H9 (cell line): ENCODE measurements at regions not wholly inside any gene's neighbourhood (a gene's known extent, or its start where the extent isn't known, plus 50 kb on each side); places are given as distances from the start of the nearest gene placed in this dataset.

ENCODE experiments used
- DNase-seq: peaks from one replicate; pipeline ENCODE4 v3.0.0-alpha.2; 2017
- H2AFZ ChIP-seq: one replicate; pipeline ENCODE4 v1.6.1; 2013; ENCODE audit warnings: mild to moderate bottlenecking, low read length, control low read depth, moderate library complexity
- H2AK5ac ChIP-seq: 2 replicates; pipeline ENCODE4 v1.6.1; 2013; ENCODE audit warnings: low read length, control low read depth, mixed read lengths; ENCODE audit not compliant: insufficient read length
- H2BK120ac ChIP-seq: one replicate; pipeline ENCODE4 v1.6.1; 2013; ENCODE audit warnings: low read depth, mild to moderate bottlenecking, low read length, control low read depth, inconsistent platforms; ENCODE audit not compliant: poor library complexity, severe bottlenecking
- H2BK12ac ChIP-seq: 2 replicates; pipeline ENCODE4 v1.6.1; 2013; ENCODE audit warnings: low read length, control low read depth, mixed read lengths, low read depth; ENCODE audit not compliant: insufficient read length
- H2BK15ac ChIP-seq: 2 replicates; pipeline ENCODE4 v1.6.1; 2013; ENCODE audit warnings: low read depth, low read length, control low read depth
- H2BK20ac ChIP-seq: one replicate; pipeline ENCODE4 v1.6.1; 2013; ENCODE audit warnings: low read depth, mild to moderate bottlenecking, low read length, control low read depth, inconsistent platforms; ENCODE audit not compliant: poor library complexity, severe bottlenecking
- H2BK5ac ChIP-seq: 2 replicates; pipeline ENCODE4 v1.6.1; 2013; ENCODE audit warnings: low read length, control low read depth, mixed read lengths; ENCODE audit not compliant: insufficient read length
- H3K14ac ChIP-seq: 2 replicates; pipeline ENCODE4 v1.6.1; 2013; ENCODE audit warnings: low read length, control low read depth; ENCODE audit not compliant: insufficient read depth
- H3K18ac ChIP-seq: 2 replicates; pipeline ENCODE4 v1.6.1; 2013; ENCODE audit warnings: low read depth, mild to moderate bottlenecking, mixed read lengths, low read length, control low read depth; ENCODE audit not compliant: insufficient read length
- H3K23ac ChIP-seq: 2 replicates; pipeline ENCODE4 v1.6.1; 2013; ENCODE audit warnings: low read length, control low read depth, mixed read lengths, low read depth; ENCODE audit not compliant: insufficient read length
- H3K23me2 ChIP-seq: 2 replicates; pipeline ENCODE4 v1.6.1; 2013; ENCODE audit warnings: low read depth, mild to moderate bottlenecking, mixed read lengths, low read length, control low read depth; ENCODE audit not compliant: insufficient read length, poor library complexity, severe bottlenecking
- H3K27ac ChIP-seq: 2 replicates; pipeline ENCODE4 v1.5.1; 2013; ENCODE audit warnings: low read length, control low read depth, mixed read lengths, low read depth; ENCODE audit not compliant: insufficient read length
- H3K27me3 ChIP-seq: 2 replicates; pipeline ENCODE4 v1.6.1; 2013; ENCODE audit warnings: low read length, control low read depth, inconsistent platforms; ENCODE audit not compliant: insufficient read depth
- H3K4ac ChIP-seq: 2 replicates; pipeline ENCODE4 v1.6.1; 2013; ENCODE audit warnings: low read depth, mild to moderate bottlenecking, control low read depth, inconsistent platforms, low read length, moderate library complexity
- H3K4me1 ChIP-seq: 2 replicates; pipeline ENCODE4 v1.6.1; 2013; ENCODE audit warnings: low read length, control low read depth, inconsistent platforms; ENCODE audit not compliant: insufficient read depth
- H3K4me2 ChIP-seq: 2 replicates; pipeline ENCODE4 v1.6.1; 2013; ENCODE audit warnings: low read length, control low read depth, mixed read lengths; ENCODE audit not compliant: insufficient read length, insufficient read depth
- H3K56ac ChIP-seq: 2 replicates; pipeline ENCODE4 v1.6.1; 2013; ENCODE audit warnings: low read depth, mild to moderate bottlenecking, mixed read lengths, low read length, control low read depth; ENCODE audit not compliant: insufficient read length
- H3K79me1 ChIP-seq: 2 replicates; pipeline ENCODE4 v1.6.1; 2013; ENCODE audit warnings: low read depth, mild to moderate bottlenecking, moderate library complexity, low read length, control low read depth, inconsistent platforms; ENCODE audit not compliant: insufficient read depth, poor library complexity, severe bottlenecking
- H3K79me2 ChIP-seq: 2 replicates; pipeline ENCODE4 v1.6.1; 2013; ENCODE audit warnings: low read length, control low read depth, inconsistent platforms; ENCODE audit not compliant: insufficient read depth
- H3K9ac ChIP-seq: 2 replicates; pipeline ENCODE4 v1.6.1; 2013; ENCODE audit warnings: low read length, control low read depth, mixed read lengths; ENCODE audit not compliant: insufficient read length; ENCODE audit errors: extremely low read depth
- H3K9me3 ChIP-seq: one replicate; pipeline ENCODE4 v1.6.1; 2013; ENCODE audit warnings: low read depth, low read length, inconsistent platforms; ENCODE audit not compliant: control insufficient read depth
- H3T11ph ChIP-seq: one replicate; pipeline ENCODE4 v1.6.1; 2013; ENCODE audit warnings: mild to moderate bottlenecking, low read length, control low read depth, inconsistent platforms
- H4K20me1 ChIP-seq: one replicate; pipeline ENCODE4 v1.6.1; 2013; ENCODE audit not compliant: control insufficient read depth, insufficient read length, insufficient read depth
- H4K5ac ChIP-seq: 2 replicates; pipeline ENCODE4 v1.6.1; 2013; ENCODE audit warnings: low read depth, mild to moderate bottlenecking, mixed read lengths, low read length, control low read depth; ENCODE audit not compliant: insufficient read length
- H4K8ac ChIP-seq: replicated peaks from 2 replicates; pipeline ENCODE4 v1.6.1; 2013; ENCODE audit warnings: low read length, control low read depth, mixed read lengths, low read depth; ENCODE audit not compliant: insufficient read length
- H4K91ac ChIP-seq: 2 replicates; pipeline ENCODE4 v1.6.1; 2013; ENCODE audit warnings: low read depth, mild to moderate bottlenecking, moderate library complexity, mixed read lengths, low read length, control low read depth; ENCODE audit not compliant: insufficient read length
- H3K27ac Mint-ChIP-seq, 3 experiments: 2 replicates in 2 of 3; 3 replicates in 1 of 3; pipeline ENCODE4 v1.8.0; 2020 to 2021; ENCODE audit warnings: mixed read lengths in 3 of 3, mild to moderate bottlenecking in 1 of 3, moderate library complexity in 1 of 3
- H3K27me3 Mint-ChIP-seq: 2 replicates; pipeline ENCODE4 v1.8.0; 2021; ENCODE audit warnings: low read depth, mild to moderate bottlenecking, moderate library complexity, mixed read lengths
- H3K36me3 Mint-ChIP-seq, 3 experiments: 2 replicates in 2 of 3; 3 replicates in 1 of 3; pipeline ENCODE4 v1.8.0; 2020 to 2021; ENCODE audit warnings: low read depth in 3 of 3, mixed read lengths in 3 of 3; ENCODE audit not compliant: insufficient read depth in 1 of 3
- H3K4me1 Mint-ChIP-seq, 2 experiments: 2 replicates each; pipeline ENCODE4 v1.8.0; 2020; ENCODE audit warnings: mixed read lengths in 2 of 2
- H3K4me3 Mint-ChIP-seq, 2 experiments: 2 replicates in 1 of 2; 3 replicates in 1 of 2; pipeline ENCODE4 v1.8.0; 2020 to 2021; ENCODE audit warnings: mild to moderate bottlenecking in 2 of 2, mixed read lengths in 2 of 2, moderate library complexity in 1 of 2
- H3K9me3 Mint-ChIP-seq, 2 experiments: 2 replicates in 1 of 2; 3 replicates in 1 of 2; pipeline ENCODE4 v1.8.0; 2020; ENCODE audit warnings: mild to moderate bottlenecking in 2 of 2, mixed read lengths in 2 of 2, moderate library complexity in 1 of 2
- TF ChIP-seq, protein P1 (sequence below): fragments of 200-600 bp; sonication (generic); conservative IDR thresholded peaks from 3 replicates; pipeline ENCODE4 v1.8.0; 2021; ENCODE audit warnings: antibody characterized with exemption, mild to moderate bottlenecking

DNA sequence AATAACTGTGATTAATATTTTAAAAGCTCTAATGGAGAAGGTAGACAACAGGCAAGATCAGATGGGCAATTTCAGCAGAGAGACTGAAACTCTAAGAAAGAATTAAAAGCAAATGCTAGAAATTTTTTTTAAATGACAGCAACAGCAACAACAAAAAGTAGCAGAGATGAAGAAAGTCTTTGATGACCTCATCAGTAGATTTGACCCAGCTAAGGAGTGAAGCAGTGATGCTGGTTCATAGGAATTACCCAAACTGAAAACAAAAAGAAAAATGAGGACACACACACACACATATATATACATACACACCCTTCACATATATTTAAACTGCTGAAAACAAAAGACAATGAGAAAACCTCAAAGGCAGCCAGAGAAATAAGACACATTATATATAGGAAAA is 197.6 kb upstream of the ARID1B start:
- Histone ChIP-seq H3K4me2 (no peak overlapping the region), H3K14ac (no peak overlapping the region), H3K79me1 (no peaks in the 10 kb centered on the region), H2BK120ac (no peak overlapping the region), H2BK12ac (no peak overlapping the region), H3K23me2 (no peaks in the 10 kb centered on the region), H3K56ac (no peak overlapping the region), H3K9me3 (no peaks in the 10 kb centered on the region), H2AK5ac (no peak overlapping the region), H3K79me2 (no peaks in the 10 kb centered on the region), H3K27me3 (no peaks in the 10 kb centered on the region), H2BK15ac (no peak overlapping the region), H4K20me1 (no peaks in the 10 kb centered on the region), H2BK20ac (no peak overlapping the region), H4K91ac (no peak overlapping the region), H3K4me1 (no peaks in the 10 kb centered on the region), H3K23ac (no peak overlapping the region), H4K5ac (no peak overlapping the region), H2AFZ (no peak overlapping the region), H3K18ac (no peak overlapping the region), H2BK5ac (no peak overlapping the region), H3K9ac (no peak overlapping the region), H3K4ac (no peak overlapping the region), H3T11ph (no peak overlapping the region), H4K8ac (no peak overlapping the region), H3K27ac (no peak overlapping the region)
- DNase-seq = no peak
- Mint-ChIP-seq H3K4me3 (no peak overlapping the region), H3K36me3 (peaks cover 8 to 23% (median 10%) of the 10 kb centered on the region in 3 experiments; a peak in 6 of 7 replicates), H3K9me3 (peaks cover 36 to 42% of the 10 kb centered on the region in 2 experiments), H3K4me1 (no peaks in the 10 kb centered on the region), H3K27ac (no peak overlapping the region), H3K27me3 (no peaks in the 10 kb centered on the region; the same call in 1 of the 2 replicates)
- TF ChIP-seq, protein P1, sequence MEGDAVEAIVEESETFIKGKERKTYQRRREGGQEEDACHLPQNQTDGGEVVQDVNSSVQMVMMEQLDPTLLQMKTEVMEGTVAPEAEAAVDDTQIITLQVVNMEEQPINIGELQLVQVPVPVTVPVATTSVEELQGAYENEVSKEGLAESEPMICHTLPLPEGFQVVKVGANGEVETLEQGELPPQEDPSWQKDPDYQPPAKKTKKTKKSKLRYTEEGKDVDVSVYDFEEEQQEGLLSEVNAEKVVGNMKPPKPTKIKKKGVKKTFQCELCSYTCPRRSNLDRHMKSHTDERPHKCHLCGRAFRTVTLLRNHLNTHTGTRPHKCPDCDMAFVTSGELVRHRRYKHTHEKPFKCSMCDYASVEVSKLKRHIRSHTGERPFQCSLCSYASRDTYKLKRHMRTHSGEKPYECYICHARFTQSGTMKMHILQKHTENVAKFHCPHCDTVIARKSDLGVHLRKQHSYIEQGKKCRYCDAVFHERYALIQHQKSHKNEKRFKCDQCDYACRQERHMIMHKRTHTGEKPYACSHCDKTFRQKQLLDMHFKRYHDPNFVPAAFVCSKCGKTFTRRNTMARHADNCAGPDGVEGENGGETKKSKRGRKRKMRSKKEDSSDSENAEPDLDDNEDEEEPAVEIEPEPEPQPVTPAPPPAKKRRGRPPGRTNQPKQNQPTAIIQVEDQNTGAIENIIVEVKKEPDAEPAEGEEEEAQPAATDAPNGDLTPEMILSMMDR = no peak
